ENCODE measurements at regions not wholly inside any gene's neighbourhood (a gene's known extent, or its start where the extent isn't known, plus 50 kb on each side); places are given as distances from the start of the nearest gene placed in this dataset.

DNA sequence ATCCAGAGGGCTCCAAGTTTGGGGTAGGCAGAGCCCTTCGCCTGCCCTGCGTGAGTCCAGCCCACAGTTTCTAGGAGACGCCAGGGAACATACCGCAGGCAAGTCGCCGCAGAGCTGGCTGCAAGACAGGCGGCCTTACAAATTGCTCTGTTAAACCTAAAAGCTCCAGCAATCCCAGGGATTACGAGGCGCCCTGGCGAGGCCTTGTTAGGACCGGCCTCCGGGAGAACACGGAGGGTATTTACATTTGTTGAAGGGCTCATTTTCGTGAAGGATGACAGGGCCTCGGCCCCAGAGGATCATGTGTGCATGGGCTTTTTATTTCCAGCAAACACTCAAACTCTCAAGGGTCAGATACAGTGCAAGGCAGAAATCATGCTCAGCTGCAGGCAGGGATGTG, 77.6 kb upstream of the FOXF1 start:
- Histone ChIP-seq H3K27me3 (ENCODE audit: insufficient read depth, low read length) (peaks cover 39% of the 10 kb centered on the region), H2AFZ (ENCODE audit: low read depth, low read length, poor library complexity, severe bottlenecking) (no peak overlapping the region), H3K4me1 (ENCODE audit: control insufficient read depth in 1 of 2, insufficient read depth in 2 of 2, low read length in 2 of 2) (no peaks in the 10 kb centered on the region), H3K9me3 (ENCODE audit: control insufficient read depth in 1 of 2, insufficient read depth in 1 of 2, low read depth in 1 of 2, low read length in 2 of 2) (no peaks in the 10 kb centered on the region), H3K36me3 (ENCODE audit: control insufficient read depth in 1 of 2, insufficient read depth in 2 of 2, low read length in 2 of 2) (no peaks in the 10 kb centered on the region), H3K4me3 (replicated peaks in 1 of 2; ENCODE audit: low read depth in 1 of 2, low read length in 2 of 2) (no peak overlapping the region), H3K79me2 (ENCODE audit: insufficient read depth, low read length) (no peaks in the 10 kb centered on the region), H3K9me2 (ENCODE audit: insufficient read depth) (no peaks in the 10 kb centered on the region), H3K4me2 (ENCODE audit: low read length) (no peak overlapping the region), H4K20me1 (ENCODE audit: insufficient read depth) (no peaks in the 10 kb centered on the region), H3K27ac (ENCODE audit: low read depth, low read length) (no peak overlapping the region), H3K9ac (ENCODE audit: low read length) (no peak overlapping the region)
- intact Hi-C loops (cut with micrococcal nuclease): no loop called here
- RAD21 ChIA-PET (ENCODE audit: low non-redundant PET in 1 of 2, low total read pairs in 2 of 2, uncharacterized antibody in 2 of 2, unreplicated experiment in 2 of 2): no interaction called here
- BruUV-seq (replicated peaks): no TSS peak
- ATAC-seq (no peak), DNase-seq (ENCODE audit: low read depth, low spot score) (no peak)
- no peak for TF ChIP-seq ATF3 (IDR thresholded peaks at IDR 0.05)
- TF ChIP-seq, protein P1, sequence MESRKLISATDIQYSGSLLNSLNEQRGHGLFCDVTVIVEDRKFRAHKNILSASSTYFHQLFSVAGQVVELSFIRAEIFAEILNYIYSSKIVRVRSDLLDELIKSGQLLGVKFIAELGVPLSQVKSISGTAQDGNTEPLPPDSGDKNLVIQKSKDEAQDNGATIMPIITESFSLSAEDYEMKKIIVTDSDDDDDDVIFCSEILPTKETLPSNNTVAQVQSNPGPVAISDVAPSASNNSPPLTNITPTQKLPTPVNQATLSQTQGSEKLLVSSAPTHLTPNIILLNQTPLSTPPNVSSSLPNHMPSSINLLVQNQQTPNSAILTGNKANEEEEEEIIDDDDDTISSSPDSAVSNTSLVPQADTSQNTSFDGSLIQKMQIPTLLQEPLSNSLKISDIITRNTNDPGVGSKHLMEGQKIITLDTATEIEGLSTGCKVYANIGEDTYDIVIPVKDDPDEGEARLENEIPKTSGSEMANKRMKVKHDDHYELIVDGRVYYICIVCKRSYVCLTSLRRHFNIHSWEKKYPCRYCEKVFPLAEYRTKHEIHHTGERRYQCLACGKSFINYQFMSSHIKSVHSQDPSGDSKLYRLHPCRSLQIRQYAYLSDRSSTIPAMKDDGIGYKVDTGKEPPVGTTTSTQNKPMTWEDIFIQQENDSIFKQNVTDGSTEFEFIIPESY (IDR thresholded peaks at IDR 0.05; ENCODE audit: extremely low read depth, insufficient replicate concordance, low read length): no peak
- no peak for TF ChIP-seq ELF1 (IDR thresholded peaks at IDR 0.05; ENCODE audit: borderline replicate concordance, low read depth)
- TF ChIP-seq, protein P2, sequence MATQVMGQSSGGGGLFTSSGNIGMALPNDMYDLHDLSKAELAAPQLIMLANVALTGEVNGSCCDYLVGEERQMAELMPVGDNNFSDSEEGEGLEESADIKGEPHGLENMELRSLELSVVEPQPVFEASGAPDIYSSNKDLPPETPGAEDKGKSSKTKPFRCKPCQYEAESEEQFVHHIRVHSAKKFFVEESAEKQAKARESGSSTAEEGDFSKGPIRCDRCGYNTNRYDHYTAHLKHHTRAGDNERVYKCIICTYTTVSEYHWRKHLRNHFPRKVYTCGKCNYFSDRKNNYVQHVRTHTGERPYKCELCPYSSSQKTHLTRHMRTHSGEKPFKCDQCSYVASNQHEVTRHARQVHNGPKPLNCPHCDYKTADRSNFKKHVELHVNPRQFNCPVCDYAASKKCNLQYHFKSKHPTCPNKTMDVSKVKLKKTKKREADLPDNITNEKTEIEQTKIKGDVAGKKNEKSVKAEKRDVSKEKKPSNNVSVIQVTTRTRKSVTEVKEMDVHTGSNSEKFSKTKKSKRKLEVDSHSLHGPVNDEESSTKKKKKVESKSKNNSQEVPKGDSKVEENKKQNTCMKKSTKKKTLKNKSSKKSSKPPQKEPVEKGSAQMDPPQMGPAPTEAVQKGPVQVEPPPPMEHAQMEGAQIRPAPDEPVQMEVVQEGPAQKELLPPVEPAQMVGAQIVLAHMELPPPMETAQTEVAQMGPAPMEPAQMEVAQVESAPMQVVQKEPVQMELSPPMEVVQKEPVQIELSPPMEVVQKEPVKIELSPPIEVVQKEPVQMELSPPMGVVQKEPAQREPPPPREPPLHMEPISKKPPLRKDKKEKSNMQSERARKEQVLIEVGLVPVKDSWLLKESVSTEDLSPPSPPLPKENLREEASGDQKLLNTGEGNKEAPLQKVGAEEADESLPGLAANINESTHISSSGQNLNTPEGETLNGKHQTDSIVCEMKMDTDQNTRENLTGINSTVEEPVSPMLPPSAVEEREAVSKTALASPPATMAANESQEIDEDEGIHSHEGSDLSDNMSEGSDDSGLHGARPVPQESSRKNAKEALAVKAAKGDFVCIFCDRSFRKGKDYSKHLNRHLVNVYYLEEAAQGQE (IDR thresholded peaks at IDR 0.05; ENCODE audit: low read depth): no peak
- TF ChIP-seq ZFX (IDR thresholded peaks at IDR 0.05): no peak
- no peak for TF ChIP-seq POLR2A (IDR thresholded peaks at IDR 0.05; ENCODE audit: borderline replicate concordance, extremely low read depth, insufficient read depth, insufficient read length)
- no peak for TF ChIP-seq RAD21 (IDR thresholded peaks at IDR 0.05; ENCODE audit: low read depth)
- TF ChIP-seq EGR1 (IDR thresholded peaks at IDR 0.05; ENCODE audit: low read depth): no peak
- no peak for TF ChIP-seq YY1 (IDR thresholded peaks at IDR 0.05; ENCODE audit: extremely low read depth, insufficient replicate concordance, low read depth, low read length)
- no peak for TF ChIP-seq CEBPB (IDR thresholded peaks at IDR 0.05; ENCODE audit: low read depth)
- no peak for TF ChIP-seq SRF (IDR thresholded peaks at IDR 0.05; ENCODE audit: low read depth)
- TF ChIP-seq EZH2 (IDR thresholded peaks at IDR 0.05): no peak
- TF ChIP-seq CTCF (IDR thresholded peaks at IDR 0.05 in 2 of 3, conservative IDR thresholded peaks at IDR 0.05 in 1 of 3; ENCODE audit: borderline replicate concordance in 1 of 3, insufficient read depth in 1 of 3, low read depth in 2 of 3, low read length in 2 of 3): no peak
- no peak for TF ChIP-seq EZH2phosphoT487 (IDR thresholded peaks at IDR 0.05; ENCODE audit: borderline replicate concordance)
- TF ChIP-seq ZNF274 (IDR thresholded peaks at IDR 0.05; ENCODE audit: low read depth, low read length): no peak
- TF ChIP-seq JUND (IDR thresholded peaks at IDR 0.05): no peak
- no peak for TF ChIP-seq FOSL1 (IDR thresholded peaks at IDR 0.05; ENCODE audit: low read depth)
- TF ChIP-seq, protein P3, sequence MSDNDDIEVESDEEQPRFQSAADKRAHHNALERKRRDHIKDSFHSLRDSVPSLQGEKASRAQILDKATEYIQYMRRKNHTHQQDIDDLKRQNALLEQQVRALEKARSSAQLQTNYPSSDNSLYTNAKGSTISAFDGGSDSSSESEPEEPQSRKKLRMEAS (IDR thresholded peaks at IDR 0.05): no peak
- POLR2A ChIA-PET: no interaction called here
- CTCF ChIA-PET: interaction anchor here (0.6 to 1.1 kb wide), 2 partner anchors 14 to 178 kb away, joined by 3 read pairs; no protein-coding TSS in a partner anchor
